ENCODE measurements at regions not wholly inside any gene's neighbourhood (a gene's known extent, or its start where the extent isn't known, plus 50 kb on each side); places are given as distances from the start of the nearest gene placed in this dataset.

DNA sequence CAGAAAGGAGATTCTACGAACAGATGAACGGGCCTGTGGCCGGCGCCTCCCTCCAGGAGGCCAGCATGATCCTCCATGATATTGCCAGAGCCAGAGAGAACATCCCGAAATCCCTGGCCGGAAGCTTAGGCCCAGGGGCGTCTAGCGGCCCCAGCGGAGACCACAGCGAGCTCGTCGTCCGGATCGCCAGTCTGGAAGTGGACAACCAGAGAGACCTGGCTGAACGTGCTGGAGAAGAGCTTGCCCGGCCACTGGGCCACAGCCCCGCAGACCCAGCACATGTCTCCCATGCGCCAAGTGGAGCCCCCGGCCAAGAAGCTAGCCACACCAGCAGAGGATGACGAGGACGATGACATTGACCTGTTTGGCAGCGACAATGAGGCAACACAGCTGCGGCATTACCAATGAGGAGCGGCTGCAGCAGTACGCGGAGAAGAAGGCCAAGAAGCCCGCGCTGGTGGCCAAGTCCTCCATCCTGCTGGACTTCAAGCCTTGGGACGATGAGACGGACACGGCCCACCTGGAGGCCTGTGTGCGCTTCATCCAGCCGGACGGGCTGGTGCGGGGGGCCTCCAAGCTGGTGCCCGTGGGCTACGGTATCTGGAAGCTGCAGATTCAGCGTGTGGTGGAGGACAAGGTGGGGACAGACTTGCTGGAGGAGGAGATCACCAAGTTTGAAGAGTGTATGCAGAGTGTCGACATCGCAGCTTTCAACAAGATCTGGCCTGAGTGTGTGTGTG is 78.8 kb upstream of the FRY start:
- no peak overlapping the region for H3K4me2 ChIP-seq
- H3K36me3 ChIP-seq (ENCODE audit: insufficient read depth), result no peaks in the 10 kb centered on the region
- H3K9me3 Mint-ChIP-seq, result peaks cover 10% of the 10 kb centered on the region
- H3F3A ChIP-seq (replicated peaks; ENCODE audit: low read depth), result no peaks in the 10 kb centered on the region
- H3K4me3 Mint-ChIP-seq, result no peak overlapping the region
- TF ChIP-seq NANOG (IDR thresholded peaks at IDR 0.05; ENCODE audit: borderline replicate concordance) (no peak), EZH2 (IDR thresholded peaks at IDR 0.05; ENCODE audit: low read depth, unreplicated experiment) (no peak), ZNF331 (CRISPR knock-in tag; IDR thresholded peaks at IDR 0.05; ENCODE audit: low read depth) (no peak), STAT1 (IDR thresholded peaks at IDR 0.05; ENCODE audit: unreplicated experiment) (no peak), EZH2phosphoT487 (IDR thresholded peaks at IDR 0.05; ENCODE audit: unreplicated experiment) (no peak), CREB1 (CRISPR knock-in tag; IDR thresholded peaks at IDR 0.05; ENCODE audit: low read depth) (no peak), POLR2AphosphoS5 (IDR thresholded peaks at IDR 0.05; ENCODE audit: low read depth) (no peak), ZNF114 (CRISPR knock-in tag; IDR thresholded peaks at IDR 0.05) (no peak)
- TF ChIP-seq, protein P1, sequence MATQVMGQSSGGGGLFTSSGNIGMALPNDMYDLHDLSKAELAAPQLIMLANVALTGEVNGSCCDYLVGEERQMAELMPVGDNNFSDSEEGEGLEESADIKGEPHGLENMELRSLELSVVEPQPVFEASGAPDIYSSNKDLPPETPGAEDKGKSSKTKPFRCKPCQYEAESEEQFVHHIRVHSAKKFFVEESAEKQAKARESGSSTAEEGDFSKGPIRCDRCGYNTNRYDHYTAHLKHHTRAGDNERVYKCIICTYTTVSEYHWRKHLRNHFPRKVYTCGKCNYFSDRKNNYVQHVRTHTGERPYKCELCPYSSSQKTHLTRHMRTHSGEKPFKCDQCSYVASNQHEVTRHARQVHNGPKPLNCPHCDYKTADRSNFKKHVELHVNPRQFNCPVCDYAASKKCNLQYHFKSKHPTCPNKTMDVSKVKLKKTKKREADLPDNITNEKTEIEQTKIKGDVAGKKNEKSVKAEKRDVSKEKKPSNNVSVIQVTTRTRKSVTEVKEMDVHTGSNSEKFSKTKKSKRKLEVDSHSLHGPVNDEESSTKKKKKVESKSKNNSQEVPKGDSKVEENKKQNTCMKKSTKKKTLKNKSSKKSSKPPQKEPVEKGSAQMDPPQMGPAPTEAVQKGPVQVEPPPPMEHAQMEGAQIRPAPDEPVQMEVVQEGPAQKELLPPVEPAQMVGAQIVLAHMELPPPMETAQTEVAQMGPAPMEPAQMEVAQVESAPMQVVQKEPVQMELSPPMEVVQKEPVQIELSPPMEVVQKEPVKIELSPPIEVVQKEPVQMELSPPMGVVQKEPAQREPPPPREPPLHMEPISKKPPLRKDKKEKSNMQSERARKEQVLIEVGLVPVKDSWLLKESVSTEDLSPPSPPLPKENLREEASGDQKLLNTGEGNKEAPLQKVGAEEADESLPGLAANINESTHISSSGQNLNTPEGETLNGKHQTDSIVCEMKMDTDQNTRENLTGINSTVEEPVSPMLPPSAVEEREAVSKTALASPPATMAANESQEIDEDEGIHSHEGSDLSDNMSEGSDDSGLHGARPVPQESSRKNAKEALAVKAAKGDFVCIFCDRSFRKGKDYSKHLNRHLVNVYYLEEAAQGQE (IDR thresholded peaks at IDR 0.05; ENCODE audit: unreplicated experiment), result no peak
- TF ChIP-seq, protein P2, sequence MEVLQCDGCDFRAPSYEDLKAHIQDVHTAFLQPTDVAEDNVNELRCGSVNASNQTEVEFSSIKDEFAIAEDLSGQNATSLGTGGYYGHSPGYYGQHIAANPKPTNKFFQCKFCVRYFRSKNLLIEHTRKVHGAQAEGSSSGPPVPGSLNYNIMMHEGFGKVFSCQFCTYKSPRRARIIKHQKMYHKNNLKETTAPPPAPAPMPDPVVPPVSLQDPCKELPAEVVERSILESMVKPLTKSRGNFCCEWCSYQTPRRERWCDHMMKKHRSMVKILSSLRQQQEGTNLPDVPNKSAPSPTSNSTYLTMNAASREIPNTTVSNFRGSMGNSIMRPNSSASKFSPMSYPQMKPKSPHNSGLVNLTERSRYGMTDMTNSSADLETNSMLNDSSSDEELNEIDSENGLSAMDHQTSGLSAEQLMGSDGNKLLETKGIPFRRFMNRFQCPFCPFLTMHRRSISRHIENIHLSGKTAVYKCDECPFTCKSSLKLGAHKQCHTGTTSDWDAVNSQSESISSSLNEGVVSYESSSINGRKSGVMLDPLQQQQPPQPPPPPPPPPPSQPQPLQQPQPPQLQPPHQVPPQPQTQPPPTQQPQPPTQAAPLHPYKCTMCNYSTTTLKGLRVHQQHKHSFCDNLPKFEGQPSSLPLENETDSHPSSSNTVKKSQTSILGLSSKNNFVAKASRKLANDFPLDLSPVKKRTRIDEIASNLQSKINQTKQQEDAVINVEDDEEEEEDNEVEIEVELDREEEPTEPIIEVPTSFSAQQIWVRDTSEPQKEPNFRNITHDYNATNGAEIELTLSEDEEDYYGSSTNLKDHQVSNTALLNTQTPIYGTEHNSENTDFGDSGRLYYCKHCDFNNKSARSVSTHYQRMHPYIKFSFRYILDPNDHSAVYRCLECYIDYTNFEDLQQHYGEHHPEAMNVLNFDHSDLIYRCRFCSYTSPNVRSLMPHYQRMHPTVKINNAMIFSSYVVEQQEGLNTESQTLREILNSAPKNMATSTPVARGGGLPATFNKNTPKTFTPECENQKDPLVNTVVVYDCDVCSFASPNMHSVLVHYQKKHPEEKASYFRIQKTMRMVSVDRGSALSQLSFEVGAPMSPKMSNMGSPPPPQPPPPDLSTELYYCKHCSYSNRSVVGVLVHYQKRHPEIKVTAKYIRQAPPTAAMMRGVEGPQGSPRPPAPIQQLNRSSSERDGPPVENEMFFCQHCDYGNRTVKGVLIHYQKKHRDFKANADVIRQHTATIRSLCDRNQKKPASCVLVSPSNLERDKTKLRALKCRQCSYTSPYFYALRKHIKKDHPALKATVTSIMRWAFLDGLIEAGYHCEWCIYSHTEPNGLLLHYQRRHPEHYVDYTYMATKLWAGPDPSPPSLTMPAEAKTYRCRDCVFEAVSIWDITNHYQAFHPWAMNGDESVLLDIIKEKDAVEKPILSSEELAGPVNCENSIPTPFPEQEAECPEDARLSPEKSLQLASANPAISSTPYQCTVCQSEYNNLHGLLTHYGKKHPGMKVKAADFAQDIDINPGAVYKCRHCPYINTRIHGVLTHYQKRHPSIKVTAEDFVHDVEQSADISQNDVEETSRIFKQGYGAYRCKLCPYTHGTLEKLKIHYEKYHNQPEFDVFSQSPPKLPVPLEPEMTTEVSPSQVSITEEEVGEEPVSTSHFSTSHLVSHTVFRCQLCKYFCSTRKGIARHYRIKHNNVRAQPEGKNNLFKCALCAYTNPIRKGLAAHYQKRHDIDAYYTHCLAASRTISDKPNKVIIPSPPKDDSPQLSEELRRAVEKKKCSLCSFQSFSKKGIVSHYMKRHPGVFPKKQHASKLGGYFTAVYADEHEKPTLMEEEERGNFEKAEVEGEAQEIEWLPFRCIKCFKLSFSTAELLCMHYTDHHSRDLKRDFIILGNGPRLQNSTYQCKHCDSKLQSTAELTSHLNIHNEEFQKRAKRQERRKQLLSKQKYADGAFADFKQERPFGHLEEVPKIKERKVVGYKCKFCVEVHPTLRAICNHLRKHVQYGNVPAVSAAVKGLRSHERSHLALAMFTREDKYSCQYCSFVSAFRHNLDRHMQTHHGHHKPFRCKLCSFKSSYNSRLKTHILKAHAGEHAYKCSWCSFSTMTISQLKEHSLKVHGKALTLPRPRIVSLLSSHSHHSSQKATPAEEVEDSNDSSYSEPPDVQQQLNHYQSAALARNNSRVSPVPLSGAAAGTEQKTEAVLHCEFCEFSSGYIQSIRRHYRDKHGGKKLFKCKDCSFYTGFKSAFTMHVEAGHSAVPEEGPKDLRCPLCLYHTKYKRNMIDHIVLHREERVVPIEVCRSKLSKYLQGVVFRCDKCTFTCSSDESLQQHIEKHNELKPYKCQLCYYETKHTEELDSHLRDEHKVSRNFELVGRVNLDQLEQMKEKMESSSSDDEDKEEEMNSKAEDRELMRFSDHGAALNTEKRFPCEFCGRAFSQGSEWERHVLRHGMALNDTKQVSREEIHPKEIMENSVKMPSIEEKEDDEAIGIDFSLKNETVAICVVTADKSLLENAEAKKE (CRISPR knock-in tag; IDR thresholded peaks at IDR 0.05), result no peak
- H4K20me1 ChIP-seq (replicated peaks; ENCODE audit: insufficient read depth), result no peaks in the 10 kb centered on the region
- no peaks in the 10 kb centered on the region for H3K9me2 ChIP-seq (ENCODE audit: insufficient read depth)
- no peaks in the 10 kb centered on the region for H3K4me1 ChIP-seq (ENCODE audit: insufficient read depth)
- H3K79me2 ChIP-seq (replicated peaks; ENCODE audit: insufficient read depth), result no peaks in the 10 kb centered on the region
- no peak for DNase-seq (ENCODE audit: low spot score)
- H3K27ac Mint-ChIP-seq, result no peak overlapping the region
- peaks cover 2% of the 10 kb centered on the region; the same call in 1 of the 3 replicates for H3K36me3 Mint-ChIP-seq (ENCODE audit: low read depth)
- no peak overlapping the region for H3K4me3 ChIP-seq
- H3K27me3 ChIP-seq (ENCODE audit: insufficient read depth), result no peaks in the 10 kb centered on the region
- peaks cover 1% of the 10 kb centered on the region; the same call in 1 of the 3 replicates for H3K4me1 Mint-ChIP-seq
- no peak overlapping the region for H2AFZ ChIP-seq
- H3K27me3 Mint-ChIP-seq (ENCODE audit: insufficient read depth, low read depth, poor library complexity), result peaks cover 5% of the 10 kb centered on the region
- no peak for ATAC-seq
- H3K27ac ChIP-seq (ENCODE audit: low read depth), result no peak overlapping the region

All from GM23338 (cell line).